Fibroblast of lung (primary cell): ENCODE measurements at regions not wholly inside any gene's neighbourhood (a gene's known extent, or its start where the extent isn't known, plus 50 kb on each side); places are given as distances from the start of the nearest gene placed in this dataset.

ENCODE experiments used
- DNase-seq, 2 donors: peaks; one replicate each; pipeline versions ENCODE4 v3.0.0 to v3.0.0-alpha.2; 2010; ENCODE audit warnings: low read depth in 2 of 2
- H2AFZ ChIP-seq: 2 replicates; pipeline ENCODE4 v1.5.1; 2012; ENCODE audit warnings: low read length, control low read depth, inconsistent platforms
- H3K27ac ChIP-seq: 2 replicates; pipeline ENCODE4 v1.5.1; 2011; ENCODE audit warnings: low read length, control low read depth; ENCODE audit not compliant: insufficient read depth
- H3K27me3 ChIP-seq: 2 replicates; pipeline ENCODE4 v1.5.1; 2011; ENCODE audit warnings: mild to moderate bottlenecking, low read length; ENCODE audit not compliant: control insufficient read depth, insufficient read depth
- H3K36me3 ChIP-seq: 2 replicates; pipeline ENCODE4 v1.5.1; 2011; ENCODE audit warnings: low read length; ENCODE audit not compliant: control insufficient read depth, insufficient read depth
- H3K4me1 ChIP-seq: 2 replicates; pipeline ENCODE4 v1.5.1; 2011; ENCODE audit warnings: low read length; ENCODE audit not compliant: control insufficient read depth, insufficient read depth; ENCODE audit errors: extremely low read depth
- H3K4me2 ChIP-seq: 2 replicates; pipeline ENCODE4 v1.5.1; 2011; ENCODE audit warnings: low read length, control low read depth; ENCODE audit not compliant: insufficient read depth; ENCODE audit errors: extremely low read depth
- H3K4me3 ChIP-seq, 4 experiments: fragments of 200-600 bp in 1 of 4; sonication (generic) in 1 of 4; replicated peaks in 1 of 4; 2 replicates each; pipeline ENCODE4 v1.5.1; 2011 to 2016; ENCODE audit warnings: low read length in 4 of 4, low read depth in 3 of 4, mild to moderate bottlenecking in 3 of 4, control low read depth in 2 of 4, inconsistent platforms in 1 of 4, mixed read lengths in 1 of 4; ENCODE audit not compliant: insufficient read depth in 1 of 4; ENCODE audit errors: control extremely low read depth in 1 of 4
- H3K79me2 ChIP-seq: 2 replicates; pipeline ENCODE4 v1.5.1; 2012; ENCODE audit warnings: mild to moderate bottlenecking, low read length, inconsistent platforms; ENCODE audit not compliant: control insufficient read depth, insufficient read depth
- H3K9ac ChIP-seq: 2 replicates; pipeline ENCODE4 v1.5.1; 2011; ENCODE audit warnings: mild to moderate bottlenecking, low read length, control low read depth; ENCODE audit not compliant: insufficient read depth
- H3K9me3 ChIP-seq: 2 replicates; pipeline ENCODE4 v1.5.1; 2012; ENCODE audit warnings: low read depth, low read length; ENCODE audit not compliant: control insufficient read depth, insufficient read depth
- H4K20me1 ChIP-seq: 2 replicates; pipeline ENCODE4 v1.5.1; 2011; ENCODE audit warnings: low read length; ENCODE audit not compliant: control insufficient read depth, insufficient read depth; ENCODE audit errors: extremely low read depth
- EZH2 ChIP-seq: IDR thresholded peaks from 2 replicates; pipeline ENCODE4 v1.5.1; 2012; ENCODE audit warnings: low read length, control low read depth, mild to moderate bottlenecking; ENCODE audit errors: missing control alignments
- TF ChIP-seq, protein P1 (sequence below), 2 donors: IDR thresholded peaks in 1 of 2; conservative IDR thresholded peaks in 1 of 2; 1 replicate in 1 of 2; 2 replicates in 1 of 2; pipeline ENCODE4 v1.5.1; 2011 to 2012; ENCODE audit warnings: low read length in 2 of 2, control low read depth in 1 of 2, inconsistent platforms in 1 of 2, low read depth in 1 of 2, mild to moderate bottlenecking in 1 of 2

DNA sequence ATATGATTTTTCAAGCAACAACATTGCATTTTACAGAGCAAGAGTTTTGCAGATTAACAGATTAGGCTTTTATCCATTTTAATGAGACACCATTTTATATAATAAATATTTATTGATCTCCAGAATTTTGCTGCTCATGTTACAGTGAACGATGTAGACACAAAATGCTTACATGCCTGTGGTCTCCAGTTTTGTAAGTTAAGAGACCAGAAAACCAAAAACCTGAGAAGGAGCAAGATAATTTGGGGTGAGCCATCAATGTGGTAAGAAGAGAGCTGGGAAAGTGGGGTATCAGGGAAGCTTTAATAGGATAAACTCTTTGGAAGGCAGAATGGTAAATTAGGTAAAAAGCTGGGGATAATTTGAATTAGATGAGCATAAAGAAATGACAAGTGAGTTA, 2100.5 kb upstream of the PCDH20 start:
- H3K27me3 ChIP-seq: no peaks in the 10 kb centered on the region
- no peak for TF ChIP-seq EZH2
- TF ChIP-seq, protein P1, sequence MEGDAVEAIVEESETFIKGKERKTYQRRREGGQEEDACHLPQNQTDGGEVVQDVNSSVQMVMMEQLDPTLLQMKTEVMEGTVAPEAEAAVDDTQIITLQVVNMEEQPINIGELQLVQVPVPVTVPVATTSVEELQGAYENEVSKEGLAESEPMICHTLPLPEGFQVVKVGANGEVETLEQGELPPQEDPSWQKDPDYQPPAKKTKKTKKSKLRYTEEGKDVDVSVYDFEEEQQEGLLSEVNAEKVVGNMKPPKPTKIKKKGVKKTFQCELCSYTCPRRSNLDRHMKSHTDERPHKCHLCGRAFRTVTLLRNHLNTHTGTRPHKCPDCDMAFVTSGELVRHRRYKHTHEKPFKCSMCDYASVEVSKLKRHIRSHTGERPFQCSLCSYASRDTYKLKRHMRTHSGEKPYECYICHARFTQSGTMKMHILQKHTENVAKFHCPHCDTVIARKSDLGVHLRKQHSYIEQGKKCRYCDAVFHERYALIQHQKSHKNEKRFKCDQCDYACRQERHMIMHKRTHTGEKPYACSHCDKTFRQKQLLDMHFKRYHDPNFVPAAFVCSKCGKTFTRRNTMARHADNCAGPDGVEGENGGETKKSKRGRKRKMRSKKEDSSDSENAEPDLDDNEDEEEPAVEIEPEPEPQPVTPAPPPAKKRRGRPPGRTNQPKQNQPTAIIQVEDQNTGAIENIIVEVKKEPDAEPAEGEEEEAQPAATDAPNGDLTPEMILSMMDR (conservative IDR thresholded peaks at IDR 0.05 in 1 of 2, IDR thresholded peaks at IDR 0.05 in 1 of 2; ENCODE audit: low read depth in 1 of 2, low read length in 2 of 2): no peak
- H3K27ac ChIP-seq: no peak overlapping the region
- H3K9me3 ChIP-seq: no peaks in the 10 kb centered on the region
- H3K36me3 ChIP-seq: no peaks in the 10 kb centered on the region
- no peak overlapping the region for H2AFZ ChIP-seq
- peak; percentile 8 to 13 for DNase-seq
- no peaks in the 10 kb centered on the region for H3K79me2 ChIP-seq
- no peak overlapping the region for H3K9ac ChIP-seq
- H3K4me1 ChIP-seq: no peaks in the 10 kb centered on the region
- no peaks in the 10 kb centered on the region for H4K20me1 ChIP-seq
- no peak overlapping the region for H3K4me3 ChIP-seq
- H3K4me2 ChIP-seq: no peak overlapping the region

DNA sequence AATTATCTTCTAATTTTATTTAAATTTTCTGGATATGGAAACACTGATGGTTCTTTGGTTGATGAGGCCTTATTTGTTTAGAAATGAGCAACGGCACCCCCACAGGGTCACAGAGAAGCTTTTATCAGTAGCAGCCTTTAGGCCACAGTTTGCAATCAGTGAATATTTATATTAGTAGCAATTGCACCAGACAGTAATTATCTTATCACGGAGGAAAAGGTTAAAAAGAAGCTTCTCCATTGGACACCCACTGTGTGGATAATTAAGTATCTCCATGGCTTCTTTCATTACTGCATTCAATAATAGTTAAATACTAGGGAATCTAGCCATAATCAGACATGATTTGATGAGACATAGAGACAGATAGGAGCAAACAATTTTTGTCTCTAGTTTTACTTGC, 2099.2 kb upstream of the PCDH20 start:
- H3K79me2 ChIP-seq: no peaks in the 10 kb centered on the region
- no peaks in the 10 kb centered on the region for H3K36me3 ChIP-seq
- H3K9me3 ChIP-seq: no peaks in the 10 kb centered on the region
- no peaks in the 10 kb centered on the region for H4K20me1 ChIP-seq
- TF ChIP-seq EZH2: no peak
- TF ChIP-seq, protein P1 (conservative IDR thresholded peaks at IDR 0.05 in 1 of 2, IDR thresholded peaks at IDR 0.05 in 1 of 2; ENCODE audit: low read depth in 1 of 2, low read length in 2 of 2): no peak
- H3K4me3 ChIP-seq: no peak overlapping the region
- H3K27me3 ChIP-seq: no peaks in the 10 kb centered on the region
- no peak for DNase-seq
- no peaks in the 10 kb centered on the region for H3K4me1 ChIP-seq
- H3K9ac ChIP-seq: no peak overlapping the region
- no peak overlapping the region for H2AFZ ChIP-seq
- no peak overlapping the region for H3K4me2 ChIP-seq
- no peak overlapping the region for H3K27ac ChIP-seq

DNA sequence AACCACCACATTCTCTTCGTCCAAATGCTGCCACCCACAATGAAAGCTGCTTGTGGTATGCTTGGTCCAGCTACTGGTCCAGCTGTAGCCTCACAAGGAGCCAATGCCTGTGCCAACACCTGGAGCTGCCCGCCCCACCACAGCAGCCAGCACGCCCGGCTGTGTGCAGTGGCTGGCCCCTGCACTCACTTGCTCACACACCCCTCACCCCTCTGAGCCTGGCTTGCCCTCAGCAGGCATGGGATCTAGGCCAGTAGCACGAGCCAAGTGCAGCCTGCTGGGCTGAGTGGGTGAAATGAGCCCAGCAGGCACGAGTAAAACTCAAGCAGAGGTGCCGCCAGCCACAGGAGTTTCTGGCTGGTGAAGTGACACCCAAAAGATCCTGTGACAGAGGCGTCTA, 2096.4 kb upstream of the PCDH20 start:
- Histone ChIP-seq H3K4me1 (no peaks in the 10 kb centered on the region), H3K36me3 (no peaks in the 10 kb centered on the region), H3K9me3 (no peaks in the 10 kb centered on the region), H3K4me2 (no peak overlapping the region), H3K27me3 (no peaks in the 10 kb centered on the region), H2AFZ (no peak overlapping the region), H4K20me1 (no peaks in the 10 kb centered on the region), H3K27ac (no peak overlapping the region), H3K4me3 (no peak overlapping the region), H3K79me2 (no peaks in the 10 kb centered on the region), H3K9ac (no peak overlapping the region)
- no peak for DNase-seq
- TF ChIP-seq, protein P1 (conservative IDR thresholded peaks at IDR 0.05 in 1 of 2, IDR thresholded peaks at IDR 0.05 in 1 of 2; ENCODE audit: low read depth in 1 of 2, low read length in 2 of 2): no peak
- no peak for TF ChIP-seq EZH2
